ENCODE measurements at regions not wholly inside any gene's neighbourhood (a gene's known extent, or its start where the extent isn't known, plus 50 kb on each side); places are given as distances from the start of the nearest gene placed in this dataset.

DNA sequence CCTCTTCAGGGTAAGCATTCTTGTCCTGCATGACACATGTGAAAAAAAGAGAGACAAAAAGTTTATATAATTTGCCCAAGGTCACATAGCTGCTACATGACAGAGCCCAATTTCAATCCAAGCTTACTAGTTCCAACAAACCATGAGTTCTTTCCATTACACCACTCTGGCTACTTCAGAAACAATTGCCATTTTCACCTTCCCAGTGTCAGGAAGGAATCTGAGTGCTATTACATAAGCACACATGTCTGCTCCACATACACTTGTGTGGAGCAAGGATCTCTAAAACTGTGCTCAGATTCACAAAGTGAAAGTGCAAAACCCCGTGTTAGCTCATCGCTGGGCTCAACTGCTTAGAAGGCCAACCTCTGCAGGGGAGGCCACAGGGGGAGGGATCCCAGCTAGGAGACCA lies 356.2 kb upstream of the NFE2L3 start:
- no peak overlapping the region for H3K4me3 ChIP-seq
- WGBS (ENCODE audit: missing lambda C conversion rate): 10% methylated on average over 2 of the region's 2 CpGs
- ATAC-seq (no peak), FAIRE-seq (no peak), DNase-seq (ENCODE audit: low read depth in 1 of 2, low spot score in 1 of 2) (no peak)
- no peaks in the 10 kb centered on the region for H3K4me1 ChIP-seq
- POLR2A ChIA-PET: no interaction called here
- TF ChIP-seq NFE2L2 (conservative IDR thresholded peaks at IDR 0.05; ENCODE audit: low read length) (no peak), NR3C1 (IDR thresholded peaks at IDR 0.05) (no peak), CEBPB (IDR thresholded peaks at IDR 0.05) (no peak), KDM5A (IDR thresholded peaks at IDR 0.05) (no peak), HOXB5 (CRISPR knock-in tag; IDR thresholded peaks at IDR 0.05) (no peak), CHD4 (IDR thresholded peaks at IDR 0.05; ENCODE audit: borderline replicate concordance) (no peak), RCOR1 (IDR thresholded peaks at IDR 0.05; ENCODE audit: low read depth, low read length) (no peak), FOXS1 (CRISPR knock-in tag; IDR thresholded peaks at IDR 0.05) (no peak), ESRRA (IDR thresholded peaks at IDR 0.05; ENCODE audit: borderline replicate concordance, low read length) (no peak), MAX (IDR thresholded peaks at IDR 0.05) (no peak), HDAC2 (IDR thresholded peaks at IDR 0.05) (no peak), BHLHE40 (IDR thresholded peaks at IDR 0.05; ENCODE audit: low read depth, low read length) (no peak), MYC (IDR thresholded peaks at IDR 0.05; ENCODE audit: borderline replicate concordance, low read length) (no peak), ATOH8 (CRISPR knock-in tag; IDR thresholded peaks at IDR 0.05; ENCODE audit: low read depth) (no peak), ZSCAN20 (CRISPR knock-in tag; IDR thresholded peaks at IDR 0.05) (no peak), CBX8 (IDR thresholded peaks at IDR 0.05) (no peak), RFX5 (IDR thresholded peaks at IDR 0.05) (no peak)
- TF ChIP-seq, protein P1, sequence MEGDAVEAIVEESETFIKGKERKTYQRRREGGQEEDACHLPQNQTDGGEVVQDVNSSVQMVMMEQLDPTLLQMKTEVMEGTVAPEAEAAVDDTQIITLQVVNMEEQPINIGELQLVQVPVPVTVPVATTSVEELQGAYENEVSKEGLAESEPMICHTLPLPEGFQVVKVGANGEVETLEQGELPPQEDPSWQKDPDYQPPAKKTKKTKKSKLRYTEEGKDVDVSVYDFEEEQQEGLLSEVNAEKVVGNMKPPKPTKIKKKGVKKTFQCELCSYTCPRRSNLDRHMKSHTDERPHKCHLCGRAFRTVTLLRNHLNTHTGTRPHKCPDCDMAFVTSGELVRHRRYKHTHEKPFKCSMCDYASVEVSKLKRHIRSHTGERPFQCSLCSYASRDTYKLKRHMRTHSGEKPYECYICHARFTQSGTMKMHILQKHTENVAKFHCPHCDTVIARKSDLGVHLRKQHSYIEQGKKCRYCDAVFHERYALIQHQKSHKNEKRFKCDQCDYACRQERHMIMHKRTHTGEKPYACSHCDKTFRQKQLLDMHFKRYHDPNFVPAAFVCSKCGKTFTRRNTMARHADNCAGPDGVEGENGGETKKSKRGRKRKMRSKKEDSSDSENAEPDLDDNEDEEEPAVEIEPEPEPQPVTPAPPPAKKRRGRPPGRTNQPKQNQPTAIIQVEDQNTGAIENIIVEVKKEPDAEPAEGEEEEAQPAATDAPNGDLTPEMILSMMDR (IDR thresholded peaks at IDR 0.05): no peak
- H3K4me2 ChIP-seq: peak overlapping the region; percentile 50
- H3K9me3 ChIP-seq: no peaks in the 10 kb centered on the region
- no peak overlapping the region for H3K27ac ChIP-seq
- CTCF ChIA-PET: interaction anchor here (0.6 kb wide), 1 partner anchor 414 kb away, joined by 3 read pairs; no protein-coding TSS in a partner anchor

DNA sequence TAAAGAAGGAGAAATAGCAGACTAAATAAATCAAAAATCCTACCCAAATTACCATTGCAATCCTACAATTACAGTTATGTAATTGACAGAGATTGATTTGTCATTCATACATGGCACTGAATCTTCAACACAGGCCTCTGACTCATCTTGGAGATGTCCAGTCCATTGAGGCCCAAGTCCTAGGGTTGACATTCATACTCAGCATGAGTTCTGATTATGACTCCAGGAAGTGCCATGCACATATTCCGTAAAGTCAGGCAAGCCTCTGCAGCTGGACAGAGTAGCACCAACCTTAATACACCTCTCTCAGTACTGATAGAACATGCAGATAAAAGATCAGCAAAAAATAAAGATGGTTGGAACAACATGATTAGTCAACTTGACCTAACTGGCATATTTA lies 353.7 kb upstream of the NFE2L3 start:
- Histone ChIP-seq H3K4me2 (no peak overlapping the region), H3K27ac (no peak overlapping the region), H3K4me3 (no peak overlapping the region), H3K9me3 (no peaks in the 10 kb centered on the region), H3K4me1 (no peaks in the 10 kb centered on the region)
- ATAC-seq: no peak
- no peak for FAIRE-seq
- WGBS (ENCODE audit: missing lambda C conversion rate): 71% methylated on average over 1 of the region's 1 CpG
- DNase-seq (ENCODE audit: low read depth in 1 of 2, low spot score in 1 of 2): no peak
- CTCF ChIA-PET: no interaction called here
- no peak for TF ChIP-seq CHD2 (IDR thresholded peaks at IDR 0.05; ENCODE audit: low read length, partially characterized antibody)
- TF ChIP-seq HOXB13 (CRISPR knock-in tag; IDR thresholded peaks at IDR 0.05; ENCODE audit: low read depth): no peak
- no peak for TF ChIP-seq E2F6 (IDR thresholded peaks at IDR 0.05; ENCODE audit: borderline replicate concordance, low read depth)
- no peak for TF ChIP-seq MAFK (IDR thresholded peaks at IDR 0.05; ENCODE audit: partially characterized antibody)
- TF ChIP-seq MYC (IDR thresholded peaks at IDR 0.05; ENCODE audit: borderline replicate concordance, low read length): no peak
- TF ChIP-seq HOXB5 (CRISPR knock-in tag; IDR thresholded peaks at IDR 0.05): no peak
- no peak for TF ChIP-seq JUNB (IDR thresholded peaks at IDR 0.05)
- TF ChIP-seq MAZ (IDR thresholded peaks at IDR 0.05; ENCODE audit: borderline replicate concordance, low read depth, low read length): no peak
- TF ChIP-seq HES2 (IDR thresholded peaks at IDR 0.05): no peak
- POLR2A ChIA-PET: no interaction called here

All from A549 (cell line).